GM19438 (cell line): ENCODE measurements at regions not wholly inside any gene's neighbourhood (a gene's known extent, or its start where the extent isn't known, plus 50 kb on each side); places are given as distances from the start of the nearest gene placed in this dataset.
"Not testable (repeated sequence)": the region's sequence is repeated elsewhere in the genome, so short reads cannot be mapped to it uniquely, and the experiment has no call there.

ENCODE experiments used
- ATAC-seq: cut with Tn5 transposase; IDR thresholded peaks from one replicate; pipeline ENCODE4 v1.9.1; 2021; ENCODE audit warnings: low read depth; ENCODE audit not compliant: unreplicated experiment

- no peak for ATAC-seq
Observed at GRCh38 chr10:27390681-27391080, 113.4 kb upstream of the RAB18 start.

GRCh38 chr10:27388761-27389399 is 115.2 kb upstream of the RAB18 start:
- no peak for ATAC-seq

GRCh38 chr10:27383595-27384542 is 120.2 kb upstream of the RAB18 start:
- no peak for ATAC-seq

- ATAC-seq = no peak
Observed at GRCh38 chr10:27382176-27382575, 121.9 kb upstream of the RAB18 start.

GRCh38 chr10:27380929-27381358 is 123.2 kb upstream of the RAB18 start:
- ATAC-seq = no peak

GRCh38 chr10:27379041-27379440 is 125.1 kb upstream of the RAB18 start:
- not testable (repeated sequence) for ATAC-seq

GRCh38 chr10:27373566-27374160 is 130.4 kb upstream of the RAB18 start:
- no peak for ATAC-seq

GRCh38 chr10:27372095-27372494 is 131.5 kb upstream of the ACBD5 start:
- ATAC-seq = no peak

GRCh38 chr10:27371375-27371774 is 130.8 kb upstream of the ACBD5 start:
- ATAC-seq = not testable (repeated sequence)

GRCh38 chr10:27369880-27370279 is 129.3 kb upstream of the ACBD5 start:
- ATAC-seq = no peak

GRCh38 chr10:27368706-27369105 is 128.1 kb upstream of the ACBD5 start:
- ATAC-seq = no peak

GRCh38 chr10:27366769-27367168 is 126.2 kb upstream of the ACBD5 start:
- ATAC-seq = no peak

- ATAC-seq = no peak
Observed at GRCh38 chr10:27364028-27364427, 123.4 kb upstream of the ACBD5 start.

- peak; percentile 92 for ATAC-seq
Observed at GRCh38 chr10:27360581-27361172, 120.1 kb upstream of the ACBD5 start.

- no peak for ATAC-seq
Observed at GRCh38 chr10:27359792-27360355, 119.3 kb upstream of the ACBD5 start.

- ATAC-seq = no peak
Observed at GRCh38 chr10:27356738-27357137, 116.1 kb upstream of the ACBD5 start.

- no peak for ATAC-seq
Observed at GRCh38 chr10:27355918-27356573, 115.4 kb upstream of the ACBD5 start.

GRCh38 chr10:27354643-27355270 is 114.2 kb upstream of the ACBD5 start:
- peak; percentile 97 for ATAC-seq

GRCh38 chr10:27354100-27354499 is 113.5 kb upstream of the ACBD5 start:
- peak; percentile 12 for ATAC-seq

- ATAC-seq = no peak
Observed at GRCh38 chr10:27349987-27350386, 109.4 kb upstream of the ACBD5 start.
